IMR-90 (cell line): ENCODE measurements at regions not wholly inside any gene's neighbourhood (a gene's known extent, or its start where the extent isn't known, plus 50 kb on each side); places are given as distances from the start of the nearest gene placed in this dataset.
"Not testable (repeated sequence)": the region's sequence is repeated elsewhere in the genome, so short reads cannot be mapped to it uniquely, and the experiment has no call there.

Experiments
- ATAC-seq: fragments of 200-7000 bp; cut with Tn5 transposase; 2 replicates; pipeline ENCODE4 v1.9.1; 2020; ENCODE audit warnings: low read depth, mild to moderate bottlenecking, moderate library complexity
- BruUV-seq: library from RNA; stranded (reverse); fragments of 400-500 nt; replicated peaks from 2 replicates; lab custom pipeline; 2021; lab: Mats Ljungman, UMichigan
- CTCF ChIA-PET: fragments of 300-600 bp; formaldehyde crosslinking; extraction: SDS; loops from one replicate; lab custom pipeline; 2021; ENCODE audit warnings: antibody characterized with exemption; lab: Yijun Ruan, JAX
- POLR2A ChIA-PET: fragments of 300-600 bp; sonication (Branson Sonifier 250); formaldehyde crosslinking; loops from one replicate; lab custom pipeline; 2022; ENCODE audit warnings: antibody characterized with exemption; ENCODE audit not compliant: unreplicated experiment; lab: Charles Lee
- DNase-seq: peaks from one replicate; pipeline ENCODE4 v3.0.0; 2013
- H2AFZ ChIP-seq: replicated peaks from 2 replicates; pipeline ENCODE3; 2013; ENCODE audit warnings: low read length, mild to moderate bottlenecking; ENCODE audit not compliant: poor library complexity
- H2AK5ac ChIP-seq: 2 replicates; pipeline ENCODE4 v1.6.1; 2013; ENCODE audit warnings: low read depth, low read length, inconsistent platforms
- H2AK9ac ChIP-seq: replicated peaks from 2 replicates; pipeline ENCODE3; 2013; ENCODE audit warnings: mild to moderate bottlenecking, low read depth, low read length, moderate library complexity; ENCODE audit not compliant: poor library complexity
- H2BK120ac ChIP-seq: 2 replicates; pipeline ENCODE4 v1.6.1; 2013; ENCODE audit warnings: low read depth, low read length, inconsistent platforms
- H2BK15ac ChIP-seq: 3 replicates; pipeline ENCODE4 v1.6.1; 2013; ENCODE audit warnings: low read depth, low read length, inconsistent platforms
- H2BK20ac ChIP-seq: 2 replicates; pipeline ENCODE4 v1.6.1; 2013; ENCODE audit warnings: low read depth, mild to moderate bottlenecking, inconsistent platforms, low read length, moderate library complexity
- H2BK5ac ChIP-seq: 2 replicates; pipeline ENCODE4 v1.6.1; 2013; ENCODE audit warnings: mild to moderate bottlenecking, low read depth, low read length, inconsistent platforms; ENCODE audit not compliant: poor library complexity, severe bottlenecking
- H3K14ac ChIP-seq: replicated peaks from 2 replicates; pipeline ENCODE4 v1.6.1; 2013; ENCODE audit warnings: low read depth, low read length, inconsistent platforms
- H3K18ac ChIP-seq: 2 replicates; pipeline ENCODE4 v1.6.1; 2013; ENCODE audit warnings: low read depth, low read length, control low read depth
- H3K23ac ChIP-seq: 2 replicates; pipeline ENCODE4 v1.6.1; 2013; ENCODE audit warnings: low read depth, low read length, inconsistent platforms
- H3K27ac ChIP-seq: 2 replicates; pipeline ENCODE4 v1.5.1; 2013; ENCODE audit warnings: mild to moderate bottlenecking, control low read depth, low read length; ENCODE audit not compliant: insufficient read depth
- H3K27me3 ChIP-seq: 2 replicates; pipeline ENCODE4 v1.6.1; 2013; ENCODE audit warnings: low read length; ENCODE audit not compliant: control insufficient read depth, insufficient read depth
- H3K36me3 ChIP-seq: 2 replicates; pipeline ENCODE4 v1.6.1; 2013; ENCODE audit warnings: low read length, mixed read lengths; ENCODE audit not compliant: control insufficient read depth, insufficient read depth
- H3K4ac ChIP-seq: 2 replicates; pipeline ENCODE4 v1.6.1; 2013; ENCODE audit warnings: low read depth, low read length, inconsistent platforms
- H3K4me1 ChIP-seq: 2 replicates; pipeline ENCODE4 v1.6.1; 2013; ENCODE audit warnings: low read length, mixed read lengths; ENCODE audit not compliant: control insufficient read depth, insufficient read depth
- H3K4me2 ChIP-seq: 2 replicates; pipeline ENCODE4 v1.6.1; 2013; ENCODE audit warnings: low read depth, mild to moderate bottlenecking, control low read depth, low read length, moderate library complexity
- H3K4me3 ChIP-seq: 2 replicates; pipeline ENCODE4 v1.5.1; 2013; ENCODE audit warnings: low read depth, mild to moderate bottlenecking, control low read depth, low read length, moderate library complexity; ENCODE audit not compliant: insufficient read depth
- H3K56ac ChIP-seq: 2 replicates; pipeline ENCODE4 v1.6.1; 2013; ENCODE audit warnings: low read length, inconsistent platforms; ENCODE audit not compliant: insufficient read depth; ENCODE audit errors: extremely low read depth
- H3K79me1 ChIP-seq, 2 experiments: 2 replicates each; pipeline ENCODE4 v1.6.1; 2013; ENCODE audit warnings: low read length in 2 of 2, inconsistent platforms in 1 of 2, low read depth in 1 of 2
- H3K9ac ChIP-seq: 2 replicates; pipeline ENCODE4 v1.6.1; 2013; ENCODE audit warnings: low read depth, low read length, control low read depth
- H3K9me1 ChIP-seq: 2 replicates; pipeline ENCODE4 v1.6.1; 2013; ENCODE audit warnings: low read length, inconsistent platforms; ENCODE audit not compliant: insufficient read depth
- H3K9me3 ChIP-seq: 2 replicates; pipeline ENCODE4 v1.6.1; 2013; ENCODE audit warnings: low read length; ENCODE audit not compliant: control insufficient read depth, insufficient read depth
- H4K20me1 ChIP-seq: 2 replicates; pipeline ENCODE4 v1.6.1; 2013; ENCODE audit warnings: low read length, inconsistent platforms; ENCODE audit not compliant: insufficient read depth
- H4K5ac ChIP-seq: 2 replicates; pipeline ENCODE4 v1.6.1; 2013; ENCODE audit warnings: mild to moderate bottlenecking, low read depth, low read length, control low read depth
- H4K8ac ChIP-seq, 2 experiments: 2 replicates each; pipeline ENCODE4 v1.6.1; 2013; ENCODE audit warnings: low read depth in 2 of 2, low read length in 2 of 2, control low read depth in 1 of 2, inconsistent platforms in 1 of 2
- H4K91ac ChIP-seq: 2 replicates; pipeline ENCODE4 v1.6.1; 2013; ENCODE audit warnings: low read depth, low read length, inconsistent platforms; ENCODE audit not compliant: insufficient read depth
- WGBS, 2 experiments: methylation state at CpG; one replicate each; pipeline versions ENCODE4 v1.1.5 to v1.1.7; 2013; ENCODE audit warnings: missing lambda C conversion rate in 2 of 2; ENCODE audit not compliant: insufficient read length in 1 of 2; ENCODE audit errors: extremely low coverage in 2 of 2; 5-methylcytosine and 5-hydroxymethylcytosine counted together
- dilution Hi-C: fragments of 300-500 bp; cut with HindIII; formaldehyde crosslinking; loops from one replicate; pipeline ENCODE4 v1.14.3; 2018; ENCODE audit warnings: low sequenced_read_pairs; ENCODE audit not compliant: unreplicated experiment
- in situ Hi-C: fragments of 300-500 bp; cut with MboI; formaldehyde crosslinking; loops from 3 replicates; pipeline ENCODE4 v1.14.3; 2019; ENCODE audit warnings: low sequenced_read_pairs, inconsistent platforms, mixed read lengths
- intact Hi-C: fragments of 100-400 bp; cut with micrococcal nuclease; formaldehyde crosslinking; loops from 2 replicates; pipeline ENCODE4 v1.10.0; 2022

DNA sequence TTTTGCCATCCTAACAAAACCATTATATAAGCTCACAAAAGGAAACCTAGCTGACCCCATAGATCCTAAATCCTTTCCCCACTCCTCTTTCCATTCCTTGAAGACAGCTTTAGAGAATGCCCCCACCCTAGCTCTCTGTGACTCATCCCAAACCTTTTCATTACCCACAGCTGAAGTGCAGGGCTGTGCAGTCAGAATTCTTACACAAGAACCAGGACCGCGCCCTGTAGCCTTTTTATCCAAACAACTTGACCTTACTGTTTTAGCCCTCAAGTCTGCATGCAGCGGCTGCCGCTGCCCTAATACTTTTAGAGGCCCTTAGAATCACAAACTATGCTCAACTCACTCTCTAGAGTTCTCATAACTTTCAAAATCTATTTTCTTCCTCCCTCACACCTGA lies 726.9 kb upstream of the TMEFF2 start:
- H3K36me3 ChIP-seq, H3K9me3 ChIP-seq, H3K27ac ChIP-seq, H3K14ac ChIP-seq, CTCF ChIA-PET, POLR2A ChIA-PET, H3K23ac ChIP-seq, H2BK20ac ChIP-seq, H3K9ac ChIP-seq, H3K27me3 ChIP-seq, H2BK120ac ChIP-seq, H3K9me1 ChIP-seq, H3K4me3 ChIP-seq, ATAC-seq, H4K5ac ChIP-seq, DNase-seq, H3K4ac ChIP-seq, H2AK5ac ChIP-seq, H2AK9ac ChIP-seq, dilution Hi-C loops, H2BK15ac ChIP-seq, intact Hi-C loops, H4K91ac ChIP-seq, BruUV-seq, H4K8ac ChIP-seq, H3K4me2 ChIP-seq, H3K18ac ChIP-seq, in situ Hi-C loops, H2BK5ac ChIP-seq, H3K79me1 ChIP-seq, H3K56ac ChIP-seq, H3K4me1 ChIP-seq, H2AFZ ChIP-seq, H4K20me1 ChIP-seq: not testable (repeated sequence)
- WGBS, 2 experiments: 80% methylated on average over 4 of the region's 4 CpGs; no CpG with 5 or more reads in 1 of the 2 experiments
